HUDEP-2 (cell line): ENCODE measurements at regions not wholly inside any gene's neighbourhood (a gene's known extent, or its start where the extent isn't known, plus 50 kb on each side); places are given as distances from the start of the nearest gene placed in this dataset.

Experiments used
- DNase-seq, 76 experiments: peaks; one replicate each; lab custom pipeline; 2025; ENCODE audit not compliant: unreplicated experiment in 76 of 76; lab: John Stamatoyannopoulos, UW

GRCh38 chr13:105960326-105960725 lies 575.1 kb downstream of the EFNB2 start:
- no peak for DNase-seq

GRCh38 chr13:105959876-105960275 lies 575.6 kb downstream of the EFNB2 start:
- DNase-seq: no peak

GRCh38 chr13:105957769-105958438 lies 577.6 kb downstream of the EFNB2 start:
- no peak for DNase-seq

GRCh38 chr13:105956921-105957320 lies 578.5 kb downstream of the EFNB2 start:
- no peak for DNase-seq

GRCh38 chr13:105952973-105953290 lies 582.5 kb downstream of the EFNB2 start:
- no peak for DNase-seq

- DNase-seq: no peak
Observed at GRCh38 chr13:105952233-105952972, 583.1 kb downstream of the EFNB2 start.

- DNase-seq: no peak
Observed at GRCh38 chr13:105948143-105948542, 587.3 kb downstream of the EFNB2 start.

- no peak for DNase-seq
Observed at GRCh38 chr13:105940882-105941281, 594.6 kb downstream of the EFNB2 start.

- DNase-seq: no peak
Observed at GRCh38 chr13:105937451-105937850, 598.0 kb downstream of the EFNB2 start.

GRCh38 chr13:105936816-105937215 lies 598.6 kb downstream of the EFNB2 start:
- no peak for DNase-seq

GRCh38 chr13:105929505-105929904 lies 606.0 kb downstream of the EFNB2 start:
- no peak for DNase-seq

GRCh38 chr13:105928901-105929300 lies 606.6 kb downstream of the EFNB2 start:
- no peak for DNase-seq

GRCh38 chr13:105928048-105928447 lies 607.4 kb downstream of the EFNB2 start:
- DNase-seq: no peak

- no peak for DNase-seq
Observed at GRCh38 chr13:105925496-105925895, 610.0 kb downstream of the EFNB2 start.

GRCh38 chr13:105921711-105922110 lies 613.8 kb downstream of the EFNB2 start:
- no peak for DNase-seq

- no peak for DNase-seq
Observed at GRCh38 chr13:105920370-105920769, 615.1 kb downstream of the EFNB2 start.

- peak in 1 of 76 experiments; percentile 8 for DNase-seq
Observed at GRCh38 chr13:105918842-105919741, 616.4 kb downstream of the EFNB2 start.

GRCh38 chr13:105915146-105915850 lies 620.2 kb downstream of the EFNB2 start:
- DNase-seq: no peak

- no peak for DNase-seq
Observed at GRCh38 chr13:105914291-105915036, 621.0 kb downstream of the EFNB2 start.

- DNase-seq: no peak
Observed at GRCh38 chr13:105908586-105908985, 626.9 kb downstream of the EFNB2 start.
